SK-N-SH treated with all-trans-retinoic acid at 6 μM for 48 hours (cell line): ENCODE measurements at regions not wholly inside any gene's neighbourhood (a gene's known extent, or its start where the extent isn't known, plus 50 kb on each side); places are given as distances from the start of the nearest gene placed in this dataset.

Experiments used
- ARNTL ChIP-seq: fragments of 450-650 bp; formaldehyde crosslinking; IDR thresholded peaks from 2 replicates; pipeline ENCODE4 v1.5.0; 2020; ENCODE audit warnings: low read depth, mild to moderate bottlenecking, moderate library complexity, borderline replicate concordance
- CSDC2 ChIP-seq: fragments of 250-450 bp; sonication (Bioruptor Pico); IDR thresholded peaks from 2 replicates; pipeline ENCODE4 v1.5.0; 2020; ENCODE audit warnings: mild to moderate bottlenecking, moderate library complexity
- SNAI2 ChIP-seq: fragments of 250-450 bp; sonication (Bioruptor Pico); IDR thresholded peaks from 2 replicates; pipeline ENCODE4 v1.5.0; 2020; ENCODE audit warnings: mild to moderate bottlenecking, moderate library complexity
- TSHZ2 ChIP-seq: fragments of 250-450 bp; sonication (Bioruptor Pico); IDR thresholded peaks from 2 replicates; pipeline ENCODE4 v1.5.0; 2020; ENCODE audit warnings: mild to moderate bottlenecking, moderate library complexity
- ZFP3 ChIP-seq: fragments of 250-450 bp; sonication (Bioruptor Pico); IDR thresholded peaks from 2 replicates; pipeline ENCODE4 v1.5.0; 2020; ENCODE audit warnings: mild to moderate bottlenecking, moderate library complexity
- ZFP30 ChIP-seq: fragments of 450-650 bp; formaldehyde crosslinking; IDR thresholded peaks from 2 replicates; pipeline ENCODE4 v1.5.0; 2022; ENCODE audit warnings: mild to moderate bottlenecking, moderate library complexity
- ZNF8 ChIP-seq: fragments of 450-650 bp; formaldehyde crosslinking; IDR thresholded peaks from 2 replicates; pipeline ENCODE4 v1.5.0; 2020; ENCODE audit warnings: mild to moderate bottlenecking, moderate library complexity

- TF ChIP-seq CSDC2 (CRISPR knock-in tag) (no peak), SNAI2 (CRISPR knock-in tag) (no peak), TSHZ2 (no peak), ZFP3 (CRISPR knock-in tag) (no peak), ARNTL (CRISPR knock-in tag) (no peak), ZNF8 (CRISPR knock-in tag) (no peak), ZFP30 (CRISPR knock-in tag) (no peak)
These were observed 213.1 kb downstream of the FOXL1 start for GRCh38 chr16:86791287-86792035.
